ENCODE measurements at regions not wholly inside any gene's neighbourhood (a gene's known extent, or its start where the extent isn't known, plus 50 kb on each side); places are given as distances from the start of the nearest gene placed in this dataset.

- TF ChIP-seq CTCF (IDR thresholded peaks at IDR 0.05) (no peak), SMAD3 (CRISPR knock-in tag; IDR thresholded peaks at IDR 0.05; ENCODE audit: borderline replicate concordance) (no peak), FOXP4 (CRISPR knock-in tag; IDR thresholded peaks at IDR 0.05) (no peak), MYBL2 (CRISPR knock-in tag; IDR thresholded peaks at IDR 0.05) (no peak), TEAD4 (CRISPR knock-in tag; IDR thresholded peaks at IDR 0.05) (no peak), ATF1 (CRISPR knock-in tag; IDR thresholded peaks at IDR 0.05) (no peak), GABPB1 (CRISPR knock-in tag; IDR thresholded peaks at IDR 0.05) (no peak)
Observed at GRCh38 chr2:150989969-150990368, 271.7 kb downstream of the RBM43 start.

Data from WTC11 (cell line).